Panc1 (cell line): ENCODE measurements at regions not wholly inside any gene's neighbourhood (a gene's known extent, or its start where the extent isn't known, plus 50 kb on each side); places are given as distances from the start of the nearest gene placed in this dataset.

ENCODE experiments used
- ATAC-seq: fragments of 200-7000 bp; cut with Tn5 transposase; 2 replicates; pipeline ENCODE4 v1.9.1; 2020; ENCODE audit warnings: mild to moderate bottlenecking, moderate library complexity
- BruUV-seq: library from RNA; stranded (reverse); fragments of 400-500 nt; replicated peaks from 2 replicates; lab custom pipeline; 2021; lab: Mats Ljungman, UMichigan
- CTCF ChIA-PET: fragments of 300-600 bp; sonication (Branson Sonifier 250); formaldehyde crosslinking; loops from one replicate; lab custom pipeline; 2022; ENCODE audit warnings: antibody characterized with exemption; lab: Charles Lee
- POLR2A ChIA-PET: fragments of 300-600 bp; sonication (Branson Sonifier 250); formaldehyde crosslinking; loops from one replicate; lab custom pipeline; 2022; ENCODE audit warnings: antibody characterized with exemption; lab: Charles Lee
- DNase-seq: peaks from one replicate; pipeline ENCODE4 v3.0.0-alpha.2; 2010; ENCODE audit warnings: low read depth, low spot score
- H3K27ac ChIP-seq: 2 replicates; pipeline ENCODE4 v1.5.1; 2011; ENCODE audit warnings: mild to moderate bottlenecking, low read length, inconsistent platforms
- H3K27me3 ChIP-seq: fragments of 200-500 bp; sonication (Bioruptor generic); 2 replicates; pipeline ENCODE4 v1.6.0; 2014; ENCODE audit warnings: low read length, inconsistent platforms; ENCODE audit not compliant: control insufficient read depth, insufficient read depth
- H3K36me3 ChIP-seq: fragments of 200-500 bp; sonication (Bioruptor generic); 2 replicates; pipeline ENCODE4 v1.5.1; 2014; ENCODE audit warnings: inconsistent platforms, mild to moderate bottlenecking, low read length, moderate library complexity; ENCODE audit not compliant: control insufficient read depth, insufficient read depth
- H3K4me1 ChIP-seq: 2 replicates; pipeline ENCODE4 v1.5.1; 2011; ENCODE audit warnings: inconsistent platforms, mild to moderate bottlenecking, low read length, moderate library complexity; ENCODE audit not compliant: control insufficient read depth, insufficient read depth
- H3K4me3 ChIP-seq, 2 experiments: 2 replicates each; pipeline ENCODE4 v1.5.1; 2011 to 2012; ENCODE audit warnings: low read depth in 2 of 2, low read length in 2 of 2, mild to moderate bottlenecking in 2 of 2, inconsistent platforms in 1 of 2, moderate library complexity in 1 of 2
- H3K9me3 ChIP-seq: fragments of 200-500 bp; sonication (Bioruptor generic); 2 replicates; pipeline ENCODE4 v1.5.1; 2014; ENCODE audit warnings: low read depth, mild to moderate bottlenecking, inconsistent platforms, low read length, moderate library complexity; ENCODE audit not compliant: control insufficient read depth, insufficient read depth
- CTCF ChIP-seq: fragments of 450-650 bp; IDR thresholded peaks from 2 replicates; pipeline ENCODE4 v1.5.1; 2017; ENCODE audit warnings: mild to moderate bottlenecking
- POLR2AphosphoS5 ChIP-seq: IDR thresholded peaks from 2 replicates; pipeline ENCODE4 v1.6.1; 2012; ENCODE audit warnings: mild to moderate bottlenecking, low read depth, low read length, moderate library complexity
- REST ChIP-seq, 2 experiments: IDR thresholded peaks; 2 replicates each; pipeline ENCODE4 v1.6.1; 2011 to 2012; ENCODE audit warnings: low read depth in 2 of 2, control low read depth in 1 of 2, low read length in 1 of 2, mild to moderate bottlenecking in 1 of 2, moderate library complexity in 1 of 2; ENCODE audit not compliant: insufficient read depth in 1 of 2
- SIN3A ChIP-seq: IDR thresholded peaks from 2 replicates; pipeline ENCODE4 v1.6.1; 2012; ENCODE audit warnings: low read depth, mild to moderate bottlenecking, low read length, moderate library complexity, borderline replicate concordance; ENCODE audit not compliant: insufficient read depth
- TCF7L2 ChIP-seq: IDR thresholded peaks from 2 replicates; pipeline ENCODE4 v1.6.1; 2011; ENCODE audit warnings: mild to moderate bottlenecking, low read depth, low read length, inconsistent platforms
- in situ Hi-C: cut with HindIII; loops from 2 replicates; pipeline ENCODE4 v1.10.0; 2016; ENCODE audit warnings: low sequenced_read_pairs, low pct_unique_long_range_greater_than_20kb
- intact Hi-C: fragments of 100-400 bp; cut with micrococcal nuclease; formaldehyde crosslinking; loops from one replicate; pipeline ENCODE4 v1.10.0; 2022; ENCODE audit not compliant: unreplicated experiment

- no peaks in the 10 kb centered on the region for H3K36me3 ChIP-seq
- POLR2A ChIA-PET: no interaction called here
- ATAC-seq (no peak), DNase-seq (no peak)
- TF ChIP-seq TCF7L2 (no peak), REST (IDR thresholded peaks at IDR 0.05; ENCODE audit: insufficient read depth in 1 of 2, low read depth in 2 of 2, low read length in 1 of 2) (no peak), CTCF (no peak), POLR2AphosphoS5 (no peak), SIN3A (no peak)
- no peak overlapping the region for H3K27ac ChIP-seq
- H3K4me1 ChIP-seq: no peaks in the 10 kb centered on the region
- CTCF ChIA-PET: no interaction called here
- H3K27me3 ChIP-seq: no peaks in the 10 kb centered on the region
- in situ Hi-C loops: no loop called here
- BruUV-seq: no TSS peak
- no peaks in the 10 kb centered on the region for H3K9me3 ChIP-seq
- intact Hi-C loops: no loop called here
- no peak overlapping the region for H3K4me3 ChIP-seq
Measured at GRCh38 chr6:96685702-96686101, 122.8 kb downstream of the FHL5 start.

- H3K9me3 ChIP-seq: no peaks in the 10 kb centered on the region
- intact Hi-C loops: no loop called here
- BruUV-seq: no TSS peak
- H3K27ac ChIP-seq: no peak overlapping the region
- no peak for DNase-seq
- ATAC-seq: no peak
- ChIA-PET POLR2A (interaction anchor here (0.5 kb wide), 1 partner anchor 62 kb away, joined by 4 read pairs; no protein-coding TSS in a partner anchor), CTCF (no interaction called here)
- H3K4me1 ChIP-seq: no peaks in the 10 kb centered on the region
- no peak overlapping the region for H3K4me3 ChIP-seq
- no peaks in the 10 kb centered on the region for H3K27me3 ChIP-seq
- no peak for TF ChIP-seq CTCF
- TF ChIP-seq TCF7L2: no peak
- no peak for TF ChIP-seq SIN3A
- no peak for TF ChIP-seq POLR2AphosphoS5
- no peak for TF ChIP-seq REST (IDR thresholded peaks at IDR 0.05; ENCODE audit: insufficient read depth in 1 of 2, low read depth in 2 of 2, low read length in 1 of 2)
- in situ Hi-C loops: no loop called here
- no peaks in the 10 kb centered on the region for H3K36me3 ChIP-seq
Measured at GRCh38 chr6:96683819-96684528, 121.0 kb downstream of the FHL5 start.
